Panc1 (cell line): ENCODE measurements at regions not wholly inside any gene's neighbourhood (a gene's known extent, or its start where the extent isn't known, plus 50 kb on each side); places are given as distances from the start of the nearest gene placed in this dataset.
"Not testable (repeated sequence)": the region's sequence is repeated elsewhere in the genome, so short reads cannot be mapped to it uniquely, and the experiment has no call there.

Source experiments
- ATAC-seq: fragments of 200-7000 bp; cut with Tn5 transposase; 2 replicates; pipeline ENCODE4 v1.9.1; 2020; ENCODE audit warnings: mild to moderate bottlenecking, moderate library complexity
- BruUV-seq: library from RNA; stranded (reverse); fragments of 400-500 nt; replicated peaks from 2 replicates; lab custom pipeline; 2021; lab: Mats Ljungman, UMichigan
- CTCF ChIA-PET: fragments of 300-600 bp; sonication (Branson Sonifier 250); formaldehyde crosslinking; loops from one replicate; lab custom pipeline; 2022; ENCODE audit warnings: antibody characterized with exemption; lab: Charles Lee
- POLR2A ChIA-PET: fragments of 300-600 bp; sonication (Branson Sonifier 250); formaldehyde crosslinking; loops from one replicate; lab custom pipeline; 2022; ENCODE audit warnings: antibody characterized with exemption; lab: Charles Lee
- DNase-seq: peaks from one replicate; pipeline ENCODE4 v3.0.0-alpha.2; 2010; ENCODE audit warnings: low read depth, low spot score
- H3K27ac ChIP-seq: 2 replicates; pipeline ENCODE4 v1.5.1; 2011; ENCODE audit warnings: mild to moderate bottlenecking, low read length, inconsistent platforms
- H3K27me3 ChIP-seq: fragments of 200-500 bp; sonication (Bioruptor generic); 2 replicates; pipeline ENCODE4 v1.6.0; 2014; ENCODE audit warnings: low read length, inconsistent platforms; ENCODE audit not compliant: control insufficient read depth, insufficient read depth
- H3K36me3 ChIP-seq: fragments of 200-500 bp; sonication (Bioruptor generic); 2 replicates; pipeline ENCODE4 v1.5.1; 2014; ENCODE audit warnings: inconsistent platforms, mild to moderate bottlenecking, low read length, moderate library complexity; ENCODE audit not compliant: control insufficient read depth, insufficient read depth
- H3K4me1 ChIP-seq: 2 replicates; pipeline ENCODE4 v1.5.1; 2011; ENCODE audit warnings: inconsistent platforms, mild to moderate bottlenecking, low read length, moderate library complexity; ENCODE audit not compliant: control insufficient read depth, insufficient read depth
- H3K4me3 ChIP-seq, 2 experiments: 2 replicates each; pipeline ENCODE4 v1.5.1; 2011 to 2012; ENCODE audit warnings: low read depth in 2 of 2, low read length in 2 of 2, mild to moderate bottlenecking in 2 of 2, inconsistent platforms in 1 of 2, moderate library complexity in 1 of 2
- H3K9me3 ChIP-seq: fragments of 200-500 bp; sonication (Bioruptor generic); 2 replicates; pipeline ENCODE4 v1.5.1; 2014; ENCODE audit warnings: low read depth, mild to moderate bottlenecking, inconsistent platforms, low read length, moderate library complexity; ENCODE audit not compliant: control insufficient read depth, insufficient read depth
- CTCF ChIP-seq: fragments of 450-650 bp; IDR thresholded peaks from 2 replicates; pipeline ENCODE4 v1.5.1; 2017; ENCODE audit warnings: mild to moderate bottlenecking
- POLR2AphosphoS5 ChIP-seq: IDR thresholded peaks from 2 replicates; pipeline ENCODE4 v1.6.1; 2012; ENCODE audit warnings: mild to moderate bottlenecking, low read depth, low read length, moderate library complexity
- REST ChIP-seq, 2 experiments: IDR thresholded peaks; 2 replicates each; pipeline ENCODE4 v1.6.1; 2011 to 2012; ENCODE audit warnings: low read depth in 2 of 2, control low read depth in 1 of 2, low read length in 1 of 2, mild to moderate bottlenecking in 1 of 2, moderate library complexity in 1 of 2; ENCODE audit not compliant: insufficient read depth in 1 of 2
- SIN3A ChIP-seq: IDR thresholded peaks from 2 replicates; pipeline ENCODE4 v1.6.1; 2012; ENCODE audit warnings: low read depth, mild to moderate bottlenecking, low read length, moderate library complexity, borderline replicate concordance; ENCODE audit not compliant: insufficient read depth
- TCF7L2 ChIP-seq: IDR thresholded peaks from 2 replicates; pipeline ENCODE4 v1.6.1; 2011; ENCODE audit warnings: mild to moderate bottlenecking, low read depth, low read length, inconsistent platforms
- in situ Hi-C: cut with HindIII; loops from 2 replicates; pipeline ENCODE4 v1.10.0; 2016; ENCODE audit warnings: low sequenced_read_pairs, low pct_unique_long_range_greater_than_20kb
- intact Hi-C: fragments of 100-400 bp; cut with micrococcal nuclease; formaldehyde crosslinking; loops from one replicate; pipeline ENCODE4 v1.10.0; 2022; ENCODE audit not compliant: unreplicated experiment

- H3K27ac ChIP-seq, result no peak overlapping the region
- no peak for ATAC-seq
- POLR2A ChIA-PET, result no interaction called here
- no peak for DNase-seq
- no peaks in the 10 kb centered on the region for H3K9me3 ChIP-seq
- no TSS peak for BruUV-seq
- H3K4me1 ChIP-seq, result no peaks in the 10 kb centered on the region
- no peak for TF ChIP-seq SIN3A
- no peak for TF ChIP-seq REST (IDR thresholded peaks at IDR 0.05; ENCODE audit: insufficient read depth in 1 of 2, low read depth in 2 of 2, low read length in 1 of 2)
- TF ChIP-seq CTCF, result no peak
- TF ChIP-seq POLR2AphosphoS5, result no peak
- no peak for TF ChIP-seq TCF7L2
- in situ Hi-C loops, result no loop called here
- CTCF ChIA-PET, result no interaction called here
- no peaks in the 10 kb centered on the region for H3K36me3 ChIP-seq
- H3K4me3 ChIP-seq, result no peak overlapping the region
- H3K27me3 ChIP-seq, result peaks cover 2% of the 10 kb centered on the region; the same call in 1 of the 2 replicates
- intact Hi-C loops, result no loop called here
These were observed 93.7 kb downstream of the MRM1 start for GRCh38 chr17:36695082-36695481.

- H3K27ac ChIP-seq, intact Hi-C loops, H3K27me3 ChIP-seq, H3K9me3 ChIP-seq, H3K4me3 ChIP-seq, POLR2A ChIA-PET, BruUV-seq, DNase-seq, H3K36me3 ChIP-seq, ATAC-seq, in situ Hi-C loops, CTCF ChIA-PET, H3K4me1 ChIP-seq: not testable (repeated sequence)
These were observed 94.3 kb downstream of the MRM1 start for GRCh38 chr17:36695710-36696109.

GRCh38 chr17:36696805-36697204 is 95.4 kb downstream of the MRM1 start:
- Histone ChIP-seq H3K36me3 (no peaks in the 10 kb centered on the region), H3K4me3 (no peak overlapping the region), H3K9me3 (no peaks in the 10 kb centered on the region), H3K27me3 (peaks cover 2% of the 10 kb centered on the region; the same call in 1 of the 2 replicates), H3K27ac (no peak overlapping the region), H3K4me1 (no peaks in the 10 kb centered on the region)
- CTCF ChIA-PET, result no interaction called here
- no TSS peak for BruUV-seq
- POLR2A ChIA-PET, result no interaction called here
- DNase-seq (no peak), ATAC-seq (no peak)
- TF ChIP-seq REST (IDR thresholded peaks at IDR 0.05; ENCODE audit: insufficient read depth in 1 of 2, low read depth in 2 of 2, low read length in 1 of 2), result no peak
- no peak for TF ChIP-seq CTCF
- TF ChIP-seq SIN3A, result no peak
- TF ChIP-seq TCF7L2, result no peak
- no peak for TF ChIP-seq POLR2AphosphoS5
- in situ Hi-C loops (no loop called here), intact Hi-C loops (no loop called here)
